T-helper 1 cell treated with Interleukin-12 subunit alpha and Interleukin-12 subunit beta and Interleukin-4 antibody, amounts not matched to agents 30 ng/mL and 1 ng/mL, for 36 hours (primary cell): ENCODE measurements at regions not wholly inside any gene's neighbourhood (a gene's known extent, or its start where the extent isn't known, plus 50 kb on each side); places are given as distances from the start of the nearest gene placed in this dataset.

Experiments
- intact Hi-C: fragments of 100-400 bp; cut with micrococcal nuclease; formaldehyde crosslinking; loops from one replicate; pipeline ENCODE4 v1.15.1; 2024

DNA sequence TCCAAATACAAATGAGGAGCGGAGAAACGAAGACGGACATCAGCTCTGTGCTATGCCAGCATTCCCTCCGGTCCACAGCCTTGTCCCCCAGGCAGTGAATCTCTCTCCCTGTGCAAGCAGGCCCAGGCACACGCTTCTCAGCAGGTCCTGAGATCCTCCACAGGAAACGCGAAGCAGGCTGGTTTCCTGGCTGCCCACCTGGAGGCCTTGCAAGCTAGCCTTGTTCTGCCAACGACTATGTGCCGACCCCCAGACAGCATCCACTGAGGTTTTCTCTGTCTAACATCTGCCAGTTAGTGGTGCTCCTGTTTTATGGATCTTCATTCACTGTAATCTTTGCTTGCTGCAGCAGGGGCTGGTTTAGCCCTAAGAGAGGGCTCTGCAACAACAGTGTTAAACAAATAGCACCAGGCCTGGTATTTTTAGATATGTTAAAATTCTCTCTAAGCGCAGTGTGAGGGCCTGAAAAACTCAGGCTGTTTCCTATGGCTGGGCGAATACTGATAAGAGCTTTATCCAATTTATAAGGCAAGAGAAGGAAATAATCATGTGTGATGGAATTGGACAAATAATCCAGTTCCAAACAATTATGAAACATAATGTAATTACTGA lies 386.0 kb upstream of the ARID1B start:
- intact Hi-C loops, result loop anchor here (10.0 kb wide), 1 partner anchor 196 kb away; no protein-coding TSS in a partner anchor

DNA sequence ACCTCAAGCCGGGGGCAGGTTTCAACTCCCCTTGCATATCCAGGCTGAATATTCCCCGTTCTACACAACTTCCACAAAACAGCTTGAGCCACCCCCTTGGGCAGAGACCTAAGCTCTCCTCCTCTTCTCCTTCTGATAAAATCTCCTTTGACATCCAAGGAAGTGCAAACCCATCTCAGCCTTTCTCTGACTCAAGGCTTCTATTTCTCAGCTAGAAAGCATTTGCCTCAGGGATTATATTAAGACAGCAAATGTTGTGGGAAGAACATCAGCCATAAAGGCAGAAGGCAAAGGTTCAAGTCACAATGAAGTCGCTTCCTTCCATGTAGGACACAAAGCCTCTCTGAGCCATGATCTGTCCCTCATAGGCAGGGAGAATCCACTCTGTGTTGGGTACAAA lies 386.6 kb upstream of the ARID1B start:
- intact Hi-C loops, result loop anchor here (10.0 kb wide), 1 partner anchor 196 kb away; no protein-coding TSS in a partner anchor

- intact Hi-C loops, result no loop called here
These were observed 387.9 kb upstream of the ARID1B start for GRCh38 chr6:156389296-156389695.

DNA sequence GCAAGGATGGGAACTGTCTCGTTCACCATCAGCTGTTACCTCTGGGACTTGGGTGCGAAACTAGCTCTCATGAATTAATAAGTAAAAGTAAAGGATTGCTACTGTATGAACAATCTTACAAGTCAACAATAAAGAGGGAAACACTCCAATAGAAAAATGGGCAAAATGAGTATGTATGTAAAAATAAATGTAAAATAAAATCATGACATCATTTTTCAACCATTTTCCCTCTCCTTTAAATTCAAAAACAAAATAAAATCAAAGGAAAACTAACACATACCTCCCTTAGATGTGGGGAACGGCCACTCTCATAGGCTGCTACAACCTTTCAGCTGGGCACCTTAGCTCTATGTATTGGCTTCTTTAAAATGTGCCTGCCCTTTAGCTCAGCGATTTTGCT lies 389.7 kb upstream of the ARID1B start:
- intact Hi-C loops, result no loop called here

DNA sequence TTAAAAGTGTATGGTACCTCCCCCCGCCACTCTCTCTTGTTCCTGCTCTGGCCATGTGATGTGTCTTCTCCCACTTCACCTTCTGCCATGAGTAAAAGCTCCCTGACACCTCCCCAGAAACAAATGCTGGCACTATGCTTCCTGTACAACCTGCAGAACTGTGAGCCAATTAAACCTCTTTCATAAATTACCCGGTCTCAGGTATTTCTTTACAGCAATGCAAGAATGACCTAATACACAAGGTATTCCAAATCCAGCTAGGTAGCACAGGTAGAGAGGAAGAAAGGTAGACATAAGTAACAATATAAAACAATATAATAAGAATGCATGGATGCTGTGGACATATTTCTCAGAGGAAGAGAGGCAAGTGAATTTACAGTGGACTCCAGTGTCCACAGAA lies 394.1 kb upstream of the ARID1B start:
- intact Hi-C loops, result no loop called here

DNA sequence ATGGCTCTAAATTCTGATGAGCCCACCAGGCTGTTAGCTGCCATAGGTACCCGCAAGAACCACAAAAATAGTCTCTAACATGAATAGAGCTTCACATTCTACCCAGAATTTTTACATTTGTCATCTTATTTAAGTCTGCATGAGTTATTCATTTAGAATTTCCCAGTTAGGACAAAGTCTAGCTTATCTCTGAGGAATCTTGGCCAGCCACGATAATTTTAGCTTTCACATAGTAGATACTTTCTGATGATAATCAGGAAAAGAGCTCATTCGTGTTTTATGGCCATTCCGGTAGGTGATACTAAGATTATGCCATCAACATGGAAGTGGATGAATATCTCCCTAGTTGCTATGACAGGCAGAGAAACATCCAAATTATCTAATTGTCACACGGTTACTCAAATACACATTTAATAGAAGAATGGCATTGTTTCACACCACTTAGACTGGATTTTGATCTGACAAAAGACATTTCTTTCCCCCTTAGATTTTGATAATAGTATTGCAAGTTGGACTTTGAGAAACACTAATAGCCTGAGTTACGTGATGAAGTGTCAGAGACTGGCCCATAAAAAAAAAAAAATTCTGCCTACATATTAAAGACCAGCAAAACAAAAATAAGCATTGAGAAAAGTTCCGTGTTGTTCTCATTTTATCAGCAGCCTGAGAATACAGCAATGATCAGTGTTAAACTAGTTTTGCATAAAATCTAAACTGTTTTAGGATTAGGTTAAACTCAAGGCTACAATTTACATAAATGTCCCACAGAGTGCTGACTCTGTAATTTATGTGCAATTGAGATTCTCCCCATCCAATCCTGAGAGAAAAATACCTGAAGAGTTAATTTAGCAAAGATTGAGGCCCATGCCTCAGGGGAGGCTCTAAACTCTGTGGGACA lies 397.5 kb upstream of the ARID1B start:
- intact Hi-C loops, result no loop called here

DNA sequence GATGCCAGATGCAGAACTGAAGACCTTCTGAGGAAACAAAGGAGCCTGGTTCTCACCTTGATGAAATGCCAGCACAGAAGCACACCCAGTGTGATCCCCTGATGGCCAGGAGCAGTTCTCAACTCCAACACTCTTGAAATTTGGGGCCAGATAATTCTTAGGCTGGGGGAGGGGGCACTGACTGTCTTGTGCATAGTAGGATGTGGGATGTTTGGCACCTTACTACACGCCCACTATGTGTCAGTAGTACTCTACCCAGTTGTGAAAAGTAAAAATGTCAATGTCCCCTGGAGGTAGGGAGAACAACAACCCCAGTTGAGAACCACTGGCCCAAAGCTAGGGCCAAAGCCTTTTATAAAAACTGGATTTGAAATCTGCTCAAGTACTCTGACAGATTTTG lies 398.3 kb upstream of the ARID1B start:
- intact Hi-C loops, result no loop called here

- intact Hi-C loops, result no loop called here
These were observed 401.1 kb upstream of the ARID1B start for GRCh38 chr6:156376091-156376490.

DNA sequence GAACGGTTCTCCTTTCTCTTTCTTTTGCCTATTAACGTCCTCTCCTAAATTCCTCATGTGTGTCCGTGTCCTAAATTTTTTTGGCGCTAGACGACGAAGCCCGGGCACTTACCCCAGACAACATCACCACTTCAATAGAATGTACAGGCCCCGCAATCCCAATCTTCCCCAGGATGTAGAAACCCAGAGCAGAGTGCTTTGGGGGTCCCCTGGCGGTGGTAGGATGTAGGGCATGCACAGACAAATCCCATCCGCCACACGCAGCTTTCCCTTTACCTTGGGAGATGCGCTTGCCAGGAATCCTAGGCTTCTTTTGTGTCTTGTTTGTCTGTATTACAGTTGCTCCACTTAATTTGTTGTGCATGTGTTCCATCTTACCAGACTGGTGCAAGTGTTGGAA lies 417.3 kb upstream of the ARID1B start:
- intact Hi-C loops, result no loop called here

DNA sequence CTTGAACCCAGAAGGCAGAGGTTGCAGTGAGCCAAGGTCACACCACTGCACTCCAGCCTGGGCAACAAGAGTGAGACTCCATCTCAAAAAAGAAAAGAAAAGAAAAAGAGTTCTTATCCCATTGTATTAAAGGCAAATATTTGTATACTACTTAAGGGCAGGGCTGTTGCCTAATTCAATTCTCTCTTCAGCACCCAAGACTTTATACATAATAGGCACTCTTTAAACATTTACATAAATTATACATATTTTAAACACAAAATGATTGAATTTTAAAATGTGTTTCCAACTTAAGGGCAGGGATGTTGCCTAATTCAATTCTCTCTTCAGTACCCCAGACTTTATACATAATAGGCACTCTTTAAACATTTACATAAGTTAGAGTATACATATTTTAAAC lies 424.3 kb upstream of the ARID1B start:
- intact Hi-C loops, result no loop called here

- intact Hi-C loops, result no loop called here
These were observed 425.7 kb upstream of the ARID1B start for GRCh38 chr6:156351346-156351966.

DNA sequence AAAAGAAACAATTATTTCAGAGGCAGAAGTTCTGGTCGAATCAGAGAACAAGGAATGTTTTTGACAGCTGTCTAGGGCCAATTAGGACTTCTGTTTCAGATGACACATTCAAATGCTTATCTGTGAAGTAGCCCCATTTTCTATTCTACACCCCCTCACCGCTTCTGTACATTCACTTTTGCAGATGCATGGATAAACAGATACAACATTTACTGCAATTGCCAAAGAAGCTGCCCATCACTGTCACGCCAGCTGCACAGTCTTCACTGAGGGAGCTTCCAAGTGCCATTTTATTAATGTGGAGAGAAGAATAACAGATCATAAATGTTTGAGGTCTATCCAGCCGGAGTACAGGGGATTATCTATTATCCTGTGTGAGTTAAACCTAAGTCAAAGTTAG lies 426.8 kb upstream of the ARID1B start:
- intact Hi-C loops, result no loop called here

DNA sequence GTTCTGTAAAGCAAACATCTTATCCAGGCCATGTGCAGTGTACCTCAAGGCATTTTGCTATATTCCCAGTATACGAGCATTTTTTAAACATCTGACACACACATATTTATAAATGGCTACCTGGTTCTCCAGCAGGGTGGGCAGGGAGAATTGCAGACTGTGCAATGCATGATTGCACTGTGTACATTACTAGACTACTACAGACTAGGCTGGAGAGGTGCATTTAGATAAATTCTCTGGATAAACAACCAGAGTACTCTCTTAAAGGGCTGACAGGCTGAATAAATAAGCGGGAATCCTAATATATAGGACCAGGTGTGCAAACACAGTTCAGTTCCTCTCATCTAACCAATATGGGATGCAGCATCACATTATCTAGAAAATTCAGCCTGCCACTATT lies 428.3 kb upstream of the ARID1B start:
- intact Hi-C loops, result no loop called here

DNA sequence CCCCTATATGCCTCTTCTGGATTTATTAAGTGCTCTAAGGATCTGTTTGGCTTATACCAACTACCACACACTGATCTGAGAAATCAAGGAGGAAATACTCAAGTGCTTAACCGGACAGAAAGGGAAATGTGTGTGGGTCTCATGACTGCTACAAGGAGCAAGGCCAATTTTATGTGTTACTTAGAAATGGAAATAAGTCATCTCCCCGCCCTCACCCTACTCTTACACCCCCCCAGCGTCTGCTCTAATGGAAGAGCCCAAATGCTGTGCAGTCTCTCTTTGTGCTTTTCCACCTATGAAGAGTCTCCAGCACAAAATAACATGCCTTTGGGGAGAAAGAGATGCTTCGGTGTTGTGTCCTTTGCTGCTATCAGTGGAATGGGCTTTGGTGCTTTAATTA lies 428.8 kb upstream of the ARID1B start:
- intact Hi-C loops, result no loop called here

- intact Hi-C loops, result no loop called here
These were observed 429.5 kb upstream of the ARID1B start for GRCh38 chr6:156347656-156348055.

- intact Hi-C loops, result no loop called here
These were observed 429.9 kb upstream of the ARID1B start for GRCh38 chr6:156347246-156347645.

DNA sequence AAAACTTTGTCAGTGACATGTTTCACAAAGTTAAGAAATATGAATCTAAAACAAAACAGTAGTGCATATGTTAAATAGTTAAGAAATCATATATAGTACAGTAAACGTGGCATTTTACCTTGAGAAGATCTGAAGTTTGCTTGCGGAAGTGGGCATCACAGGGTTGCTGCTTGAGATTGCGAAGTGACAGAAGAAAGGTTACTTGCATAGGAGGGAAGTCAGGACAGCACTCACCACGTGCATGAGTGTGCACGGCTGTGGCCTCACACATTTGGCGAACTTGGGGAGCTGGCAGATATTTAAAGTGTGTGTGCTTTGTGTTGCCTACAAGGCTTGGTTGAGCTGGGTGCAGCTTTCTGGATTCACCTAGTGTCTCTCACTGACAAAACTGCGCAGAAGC lies 431.5 kb upstream of the ARID1B start:
- intact Hi-C loops, result no loop called here

GRCh38 chr6:156344491-156344890 lies 432.7 kb upstream of the ARID1B start:
- intact Hi-C loops, result no loop called here

DNA sequence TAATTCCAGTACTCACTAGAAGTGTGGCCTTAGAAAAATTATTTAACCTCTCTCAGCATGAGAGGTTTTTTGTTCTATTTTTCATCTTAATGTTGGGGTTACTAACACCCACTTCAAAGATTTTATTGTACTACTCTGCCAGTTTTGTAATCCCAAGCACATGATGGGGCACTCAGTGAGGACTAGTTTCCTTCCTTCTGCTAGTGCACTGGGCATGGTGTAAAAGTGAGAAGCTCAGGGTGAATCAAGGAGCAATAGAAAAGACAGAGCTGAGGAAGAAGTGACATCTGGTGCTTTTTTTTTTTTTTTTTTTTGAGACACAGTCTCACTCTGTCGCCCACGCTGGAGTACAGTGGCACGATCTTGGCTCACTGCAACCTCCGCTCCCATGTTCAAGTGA lies 439.4 kb upstream of the ARID1B start:
- intact Hi-C loops, result no loop called here

DNA sequence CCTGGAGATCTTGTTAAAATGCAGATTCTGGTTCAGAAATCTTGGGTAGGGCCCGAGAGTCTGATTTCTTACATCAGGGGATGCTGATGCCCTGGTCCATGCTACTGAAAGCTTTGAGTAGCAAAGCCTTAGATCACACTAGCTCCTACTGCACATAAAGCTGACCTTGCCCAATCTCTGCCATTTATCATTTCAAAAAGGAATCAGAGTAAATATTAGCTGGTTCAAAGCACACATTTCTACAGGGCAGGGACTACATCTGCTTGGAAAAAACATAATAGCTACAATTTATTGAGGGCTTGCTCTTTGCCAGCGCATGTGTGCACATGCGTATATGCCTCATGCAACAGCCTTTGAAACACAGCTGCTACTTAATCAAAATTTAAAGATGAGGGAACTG lies 440.4 kb upstream of the ARID1B start:
- intact Hi-C loops, result no loop called here

- intact Hi-C loops, result no loop called here
These were observed 441.1 kb upstream of the ARID1B start for GRCh38 chr6:156336089-156336488.

GRCh38 chr6:156334966-156335365 lies 442.2 kb upstream of the ARID1B start:
- intact Hi-C loops, result no loop called here
